ENCODE measurements at regions not wholly inside any gene's neighbourhood (a gene's known extent, or its start where the extent isn't known, plus 50 kb on each side); places are given as distances from the start of the nearest gene placed in this dataset.
A peak's percentile ranks its signal among the peaks of the same experiment; 100 is the strongest.
"Not testable (repeated sequence)": the region's sequence is repeated elsewhere in the genome, so short reads cannot be mapped to it uniquely, and the experiment has no call there.

- no peak for DNase-seq
- Histone ChIP-seq H3K4me3 (ENCODE audit: low read depth in 1 of 2, low read length in 2 of 2) (no peak overlapping the region), H3K27me3 (ENCODE audit: insufficient read depth, low read length, poor library complexity) (no peaks in the 10 kb centered on the region), H3K27ac (ENCODE audit: low read length) (no peak overlapping the region), H3K36me3 (ENCODE audit: insufficient read depth, low read length) (no peaks in the 10 kb centered on the region), H3K4me1 (ENCODE audit: insufficient read depth, low read length) (peaks cover under 1% of the 10 kb centered on the region; the same call in 1 of the 2 replicates), H3K9me3 (ENCODE audit: insufficient read depth, low read length, severe bottlenecking) (no peaks in the 10 kb centered on the region), H3K9ac (ENCODE audit: low read depth, low read length) (no peak overlapping the region), H3K79me2 (ENCODE audit: insufficient read depth, low read length) (no peaks in the 10 kb centered on the region), H2AFZ (ENCODE audit: low read depth, low read length) (no peak overlapping the region), H4K20me1 (ENCODE audit: insufficient read depth, low read length) (no peaks in the 10 kb centered on the region), H3K4me2 (ENCODE audit: insufficient read depth, low read length) (no peak overlapping the region)
- TF ChIP-seq EZH2 (IDR thresholded peaks at IDR 0.05; ENCODE audit: borderline replicate concordance, low read depth, low read length, severe bottlenecking) = no peak
- TF ChIP-seq CTCF (IDR thresholded peaks at IDR 0.05; ENCODE audit: borderline replicate concordance, extremely low read depth, low read length, poor library complexity, severe bottlenecking) = no peak
- ATAC-seq (ENCODE audit: insufficient read depth, low read depth) = no peak
These were observed 204.5 kb downstream of the LPIN1 start for GRCh38 chr2:11950896-11951295.

GRCh38 chr2:11951492-11951891 lies 205.1 kb downstream of the LPIN1 start:
- H3K9me3 ChIP-seq (ENCODE audit: insufficient read depth, low read length, severe bottlenecking); H3K79me2 ChIP-seq (ENCODE audit: insufficient read depth, low read length); H2AFZ ChIP-seq (ENCODE audit: low read depth, low read length); H3K27ac ChIP-seq (ENCODE audit: low read length); H3K9ac ChIP-seq (ENCODE audit: low read depth, low read length); H3K4me2 ChIP-seq (ENCODE audit: insufficient read depth, low read length); H4K20me1 ChIP-seq (ENCODE audit: insufficient read depth, low read length); H3K4me3 ChIP-seq (ENCODE audit: low read depth in 1 of 2, low read length in 2 of 2); H3K36me3 ChIP-seq (ENCODE audit: insufficient read depth, low read length); DNase-seq; H3K4me1 ChIP-seq (ENCODE audit: insufficient read depth, low read length); ATAC-seq (ENCODE audit: insufficient read depth, low read depth); H3K27me3 ChIP-seq (ENCODE audit: insufficient read depth, low read length, poor library complexity): not testable (repeated sequence)

- DNase-seq (peak; percentile 55), ATAC-seq (ENCODE audit: insufficient read depth, low read depth) (peak; percentile 86)
- no peaks in the 10 kb centered on the region for H3K4me1 ChIP-seq (ENCODE audit: insufficient read depth, low read length)
- no peak overlapping the region for H3K4me3 ChIP-seq (ENCODE audit: low read depth in 1 of 2, low read length in 2 of 2)
- no peak overlapping the region for H3K27ac ChIP-seq (ENCODE audit: low read length)
- no peaks in the 10 kb centered on the region for H3K79me2 ChIP-seq (ENCODE audit: insufficient read depth, low read length)
- H3K4me2 ChIP-seq (ENCODE audit: insufficient read depth, low read length) = no peak overlapping the region
- H4K20me1 ChIP-seq (ENCODE audit: insufficient read depth, low read length) = no peaks in the 10 kb centered on the region
- no peaks in the 10 kb centered on the region for H3K27me3 ChIP-seq (ENCODE audit: insufficient read depth, low read length, poor library complexity)
- no peaks in the 10 kb centered on the region for H3K9me3 ChIP-seq (ENCODE audit: insufficient read depth, low read length, severe bottlenecking)
- TF ChIP-seq EZH2 (IDR thresholded peaks at IDR 0.05; ENCODE audit: borderline replicate concordance, low read depth, low read length, severe bottlenecking) (no peak), CTCF (IDR thresholded peaks at IDR 0.05; ENCODE audit: borderline replicate concordance, extremely low read depth, low read length, poor library complexity, severe bottlenecking) (no peak)
- no peaks in the 10 kb centered on the region for H3K36me3 ChIP-seq (ENCODE audit: insufficient read depth, low read length)
- no peak overlapping the region for H2AFZ ChIP-seq (ENCODE audit: low read depth, low read length)
- H3K9ac ChIP-seq (ENCODE audit: low read depth, low read length) = no peak overlapping the region
These were observed 206.8 kb downstream of the LPIN1 start for GRCh38 chr2:11953258-11953657.

GRCh38 chr2:11955314-11955713 lies 208.9 kb downstream of the LPIN1 start:
- ATAC-seq (ENCODE audit: insufficient read depth, low read depth) = no peak
- Histone ChIP-seq H3K27me3 (ENCODE audit: insufficient read depth, low read length, poor library complexity) (no peaks in the 10 kb centered on the region), H3K36me3 (ENCODE audit: insufficient read depth, low read length) (no peaks in the 10 kb centered on the region), H3K27ac (ENCODE audit: low read length) (no peak overlapping the region), H4K20me1 (ENCODE audit: insufficient read depth, low read length) (no peaks in the 10 kb centered on the region), H3K4me3 (ENCODE audit: low read depth in 1 of 2, low read length in 2 of 2) (no peak overlapping the region), H3K4me2 (ENCODE audit: insufficient read depth, low read length) (no peak overlapping the region), H3K9me3 (ENCODE audit: insufficient read depth, low read length, severe bottlenecking) (no peaks in the 10 kb centered on the region), H3K79me2 (ENCODE audit: insufficient read depth, low read length) (no peaks in the 10 kb centered on the region), H3K4me1 (ENCODE audit: insufficient read depth, low read length) (no peaks in the 10 kb centered on the region), H2AFZ (ENCODE audit: low read depth, low read length) (no peak overlapping the region), H3K9ac (ENCODE audit: low read depth, low read length) (no peak overlapping the region)
- DNase-seq = no peak
- TF ChIP-seq EZH2 (IDR thresholded peaks at IDR 0.05; ENCODE audit: borderline replicate concordance, low read depth, low read length, severe bottlenecking) = no peak
